Loucy (cell line): ENCODE measurements at regions not wholly inside any gene's neighbourhood (a gene's known extent, or its start where the extent isn't known, plus 50 kb on each side); places are given as distances from the start of the nearest gene placed in this dataset.

ENCODE experiments used
- H2AFZ ChIP-seq: fragments of 200-600 bp; sonication (generic); 2 replicates; pipeline ENCODE4 v1.6.0; 2016; ENCODE audit warnings: antibody characterized with exemption, mild to moderate bottlenecking, low read length, moderate library complexity
- H3F3A ChIP-seq: fragments of 200-600 bp; 2 replicates; pipeline ENCODE4 v1.6.0; 2016; ENCODE audit warnings: antibody characterized with exemption, low read depth, mild to moderate bottlenecking
- H3K27me3 ChIP-seq: fragments of 200-600 bp; sonication (generic); 2 replicates; pipeline ENCODE4 v1.6.1; 2014; ENCODE audit warnings: low read length, mild to moderate bottlenecking; ENCODE audit not compliant: insufficient read depth, poor library complexity, severe bottlenecking
- H3K36me3 ChIP-seq: fragments of 200-600 bp; sonication (generic); 2 replicates; pipeline ENCODE4 v1.6.1; 2016; ENCODE audit warnings: low read length; ENCODE audit not compliant: insufficient read depth
- H3K4me1 ChIP-seq: fragments of 200-600 bp; sonication (generic); 2 replicates; pipeline ENCODE4 v1.5.1; 2014; ENCODE audit warnings: low read length, mild to moderate bottlenecking; ENCODE audit not compliant: insufficient read depth, poor library complexity, severe bottlenecking
- H3K4me2 ChIP-seq: fragments of 200-600 bp; sonication (generic); 2 replicates; pipeline ENCODE4 v1.6.0; 2014; ENCODE audit warnings: antibody characterized with exemption, low read length, low read depth, mild to moderate bottlenecking; ENCODE audit not compliant: poor library complexity, severe bottlenecking
- H3K4me3 ChIP-seq: fragments of 200-600 bp; sonication (generic); 2 replicates; pipeline ENCODE4 v1.5.1; 2014; ENCODE audit warnings: low read length, mild to moderate bottlenecking, mixed read lengths; ENCODE audit not compliant: poor library complexity, severe bottlenecking
- H3K79me2 ChIP-seq: fragments of 200-600 bp; sonication (generic); 2 replicates; pipeline ENCODE4 v1.6.1; 2014; ENCODE audit warnings: low read length; ENCODE audit not compliant: insufficient read depth
- H3K9ac ChIP-seq: fragments of 200-600 bp; sonication (generic); 2 replicates; pipeline ENCODE4 v1.6.0; 2014; ENCODE audit warnings: mild to moderate bottlenecking, low read depth, low read length, moderate library complexity; ENCODE audit not compliant: poor library complexity, severe bottlenecking
- H3K9me2 ChIP-seq: fragments of 200-600 bp; sonication (generic); replicated peaks from 2 replicates; pipeline ENCODE4 v1.6.1; 2016; ENCODE audit warnings: low read depth, low read length, mixed read lengths
- H3K9me3 ChIP-seq: fragments of 200-600 bp; sonication (generic); 2 replicates; pipeline ENCODE4 v1.6.1; 2014; ENCODE audit warnings: mild to moderate bottlenecking, antibody characterized with exemption, low read length, low read depth; ENCODE audit not compliant: insufficient read depth
- H4K20me1 ChIP-seq: fragments of 200-600 bp; sonication (generic); 2 replicates; pipeline ENCODE4 v1.6.0; 2014; ENCODE audit warnings: antibody characterized with exemption, low read length, mild to moderate bottlenecking; ENCODE audit not compliant: insufficient read depth, poor library complexity, severe bottlenecking
- CTCF ChIP-seq: fragments of 200-600 bp; sonication (generic); conservative IDR thresholded peaks from 2 replicates; pipeline ENCODE4 v1.5.1; 2014; ENCODE audit warnings: mild to moderate bottlenecking, antibody characterized with exemption, low read length
- EZH2phosphoT487 ChIP-seq: fragments of 200-600 bp; IDR thresholded peaks from 2 replicates; pipeline ENCODE4 v1.6.1; 2018; ENCODE audit warnings: antibody characterized with exemption, mild to moderate bottlenecking, moderate library complexity, borderline replicate concordance

- H3F3A ChIP-seq, result no peaks in the 10 kb centered on the region
- H4K20me1 ChIP-seq, result no peaks in the 10 kb centered on the region
- TF ChIP-seq CTCF (no peak), EZH2phosphoT487 (no peak)
- H3K9me2 ChIP-seq, result no peaks in the 10 kb centered on the region
- H3K9ac ChIP-seq, result no peak overlapping the region
- no peak overlapping the region for H2AFZ ChIP-seq
- H3K4me3 ChIP-seq, result no peak overlapping the region
- H3K4me1 ChIP-seq, result no peaks in the 10 kb centered on the region
- H3K36me3 ChIP-seq, result no peaks in the 10 kb centered on the region
- H3K9me3 ChIP-seq, result no peaks in the 10 kb centered on the region
- no peak overlapping the region for H3K4me2 ChIP-seq
- H3K79me2 ChIP-seq, result no peaks in the 10 kb centered on the region
- H3K27me3 ChIP-seq, result no peaks in the 10 kb centered on the region
Observed at GRCh38 chr3:26472345-26472744, 150.2 kb upstream of the LRRC3B start.

- Histone ChIP-seq H4K20me1 (no peaks in the 10 kb centered on the region), H3K4me3 (no peak overlapping the region), H3K9ac (no peak overlapping the region), H3F3A (no peaks in the 10 kb centered on the region), H3K4me1 (no peaks in the 10 kb centered on the region), H2AFZ (no peak overlapping the region), H3K36me3 (no peaks in the 10 kb centered on the region), H3K9me2 (no peaks in the 10 kb centered on the region), H3K9me3 (no peaks in the 10 kb centered on the region), H3K79me2 (no peaks in the 10 kb centered on the region), H3K4me2 (no peak overlapping the region), H3K27me3 (no peaks in the 10 kb centered on the region)
- TF ChIP-seq EZH2phosphoT487 (no peak), CTCF (no peak)
Observed at GRCh38 chr3:26474706-26475105, 147.9 kb upstream of the LRRC3B start.

GRCh38 chr3:26480377-26480776, 142.2 kb upstream of the LRRC3B start:
- Histone ChIP-seq H4K20me1 (no peaks in the 10 kb centered on the region), H3K4me3 (no peak overlapping the region), H3K9me2 (no peaks in the 10 kb centered on the region), H3K9ac (no peak overlapping the region), H3K9me3 (no peaks in the 10 kb centered on the region), H3K79me2 (no peaks in the 10 kb centered on the region), H3K4me2 (no peak overlapping the region), H3K4me1 (no peaks in the 10 kb centered on the region), H3K27me3 (no peaks in the 10 kb centered on the region), H3F3A (no peaks in the 10 kb centered on the region), H3K36me3 (no peaks in the 10 kb centered on the region), H2AFZ (no peak overlapping the region)
- TF ChIP-seq CTCF (no peak), EZH2phosphoT487 (no peak)
